HG03439 (cell line): ENCODE measurements at regions not wholly inside any gene's neighbourhood (a gene's known extent, or its start where the extent isn't known, plus 50 kb on each side); places are given as distances from the start of the nearest gene placed in this dataset.
"Not testable (repeated sequence)": the region's sequence is repeated elsewhere in the genome, so short reads cannot be mapped to it uniquely, and the experiment has no call there.

Source experiments
- ATAC-seq: cut with Tn5 transposase; IDR thresholded peaks from one replicate; pipeline ENCODE4 v1.9.1; 2021; ENCODE audit warnings: mild to moderate bottlenecking, moderate library complexity; ENCODE audit not compliant: unreplicated experiment

- no peak for ATAC-seq
Measured at GRCh38 chr13:79647533-79647932, 166.6 kb downstream of the NDFIP2 start.

GRCh38 chr13:79646880-79647279 lies 165.9 kb downstream of the NDFIP2 start:
- no peak for ATAC-seq

DNA sequence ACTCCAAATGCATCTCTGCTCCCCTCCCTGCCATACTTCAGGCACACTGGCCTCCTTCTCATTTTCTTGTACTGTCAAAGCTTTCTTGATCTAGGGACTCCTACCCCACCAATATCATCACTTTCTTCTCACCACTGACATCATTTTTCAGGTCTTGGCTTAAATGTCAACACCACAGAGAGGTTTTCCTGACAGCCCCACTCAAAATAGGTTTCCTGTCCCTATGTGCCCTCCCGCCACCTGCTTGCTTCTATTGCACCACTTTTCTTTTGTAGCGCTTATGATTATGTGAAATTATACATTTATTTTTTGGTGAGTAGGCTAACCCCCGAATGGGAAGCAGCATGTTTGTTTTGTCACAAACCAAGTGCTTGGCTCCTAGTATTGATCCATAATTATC lies 164.6 kb downstream of the NDFIP2 start:
- no peak for ATAC-seq

GRCh38 chr13:79642596-79642995 lies 161.6 kb downstream of the NDFIP2 start:
- no peak for ATAC-seq

GRCh38 chr13:79637133-79637763 lies 156.3 kb downstream of the NDFIP2 start:
- no peak for ATAC-seq

DNA sequence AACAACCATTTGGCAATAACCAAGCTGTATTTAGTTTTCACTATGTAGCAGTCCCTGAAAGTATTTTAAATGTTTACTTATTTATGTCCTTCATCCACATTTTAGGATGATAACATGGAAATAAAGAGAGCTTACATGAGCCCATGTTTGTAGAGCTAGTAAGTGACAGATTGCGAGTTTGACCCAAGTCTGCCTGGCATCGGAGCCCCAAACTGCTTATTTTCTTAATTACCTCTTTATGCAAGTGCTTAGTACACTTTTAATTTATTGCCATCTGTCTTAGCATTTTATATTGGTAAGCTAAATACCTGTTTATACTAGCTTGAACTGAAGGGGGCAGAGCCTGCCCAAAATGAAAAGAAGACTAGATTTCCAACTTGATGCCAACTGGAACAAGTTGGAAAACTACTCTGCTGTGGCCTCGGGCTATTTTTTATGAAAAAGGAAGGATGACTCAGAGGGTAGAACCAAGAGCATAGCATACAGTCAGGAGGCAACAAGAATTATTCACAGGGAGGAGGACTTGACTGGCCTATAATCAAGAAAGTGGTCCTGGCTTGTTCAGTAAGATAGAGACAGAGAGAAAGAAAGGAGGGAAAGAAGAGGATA lies 150.2 kb downstream of the NDFIP2 start:
- ATAC-seq = no peak

DNA sequence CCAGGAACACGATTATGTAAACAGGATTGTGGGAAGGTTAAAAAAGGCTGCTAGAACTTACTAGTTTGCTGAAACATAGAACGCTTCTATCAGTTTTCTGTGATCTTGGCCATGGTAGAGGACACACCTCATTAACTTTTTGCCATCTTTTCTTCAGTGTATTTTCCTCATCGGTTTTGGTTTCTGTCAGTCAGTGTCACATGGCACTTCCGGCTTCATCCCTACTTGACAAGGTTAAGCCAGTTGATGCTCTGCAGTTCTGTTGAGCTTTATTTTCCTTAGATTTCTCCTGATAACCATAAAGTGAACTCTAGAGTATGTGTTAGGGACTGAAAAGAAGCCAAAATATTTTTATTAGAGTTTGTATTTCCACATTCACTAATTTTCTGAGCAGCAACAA lies 147.5 kb downstream of the NDFIP2 start:
- ATAC-seq = no peak

GRCh38 chr13:79626924-79627323 lies 146.0 kb downstream of the NDFIP2 start:
- no peak for ATAC-seq

- no peak for ATAC-seq
Measured at GRCh38 chr13:79625517-79625916, 144.6 kb downstream of the NDFIP2 start.

DNA sequence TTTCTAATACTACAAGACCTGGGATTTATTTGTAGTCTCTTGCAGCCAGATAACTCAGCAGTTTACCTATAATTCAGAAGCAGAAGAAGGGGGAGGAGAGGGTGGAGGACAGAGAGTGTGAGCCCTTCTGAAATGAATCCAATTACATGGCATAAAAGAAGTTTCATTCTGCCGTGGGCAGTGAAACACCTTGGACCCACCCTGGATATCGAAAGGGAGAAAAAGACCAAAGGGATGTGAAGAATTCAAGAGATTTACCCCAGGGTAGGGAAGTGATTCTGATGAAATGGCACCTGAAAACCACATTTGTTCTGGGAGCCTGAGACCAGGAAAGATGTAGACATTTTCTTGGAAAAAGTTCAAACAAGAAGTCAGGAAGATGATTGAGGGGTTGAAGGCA lies 140.9 kb downstream of the NDFIP2 start:
- ATAC-seq = no peak

- ATAC-seq = no peak
Measured at GRCh38 chr13:79621449-79621848, 140.5 kb downstream of the NDFIP2 start.

GRCh38 chr13:79614250-79614918 lies 133.4 kb downstream of the NDFIP2 start:
- no peak for ATAC-seq

DNA sequence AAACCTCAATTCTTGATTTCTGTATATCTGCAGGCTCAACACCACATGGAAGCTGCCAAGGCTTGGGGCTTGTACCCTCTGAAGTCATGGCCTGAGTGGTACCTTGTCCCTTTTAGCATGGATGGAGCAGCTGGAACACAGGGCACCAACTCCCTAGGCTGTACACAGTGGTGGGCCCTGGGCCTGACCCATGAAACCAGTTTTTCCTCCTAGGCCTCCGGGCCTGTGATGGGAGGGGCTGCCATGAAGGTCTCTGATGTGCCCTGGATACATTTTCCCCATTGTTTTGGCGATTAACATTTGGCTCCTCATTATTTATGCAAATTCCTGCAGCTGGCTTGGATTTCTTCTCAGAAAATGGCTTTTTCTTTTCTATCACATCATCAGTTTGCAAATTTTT lies 131.6 kb downstream of the NDFIP2 start:
- no peak for ATAC-seq

- ATAC-seq = not testable (repeated sequence)
Measured at GRCh38 chr13:79607895-79608294, 126.9 kb downstream of the NDFIP2 start.
